ENCODE measurements at regions not wholly inside any gene's neighbourhood (a gene's known extent, or its start where the extent isn't known, plus 50 kb on each side); places are given as distances from the start of the nearest gene placed in this dataset.
"Not testable (repeated sequence)": the region's sequence is repeated elsewhere in the genome, so short reads cannot be mapped to it uniquely, and the experiment has no call there.

GRCh38 chr6:21914121-21914973 is 320.8 kb downstream of the SOX4 start:
- peak; percentile 26 to 49 for DNase-seq (ENCODE audit: low read depth in 2 of 2)

- DNase-seq (ENCODE audit: low read depth in 2 of 2), result no peak
Observed at GRCh38 chr6:21915707-21916260, 322.2 kb downstream of the SOX4 start.

- DNase-seq (ENCODE audit: low read depth in 2 of 2), result no peak
Observed at GRCh38 chr6:21918041-21918440, 324.5 kb downstream of the SOX4 start.

- no peak for DNase-seq (ENCODE audit: low read depth in 2 of 2)
Observed at GRCh38 chr6:21918666-21919065, 325.1 kb downstream of the SOX4 start.

- no peak for DNase-seq (ENCODE audit: low read depth in 2 of 2)
Observed at GRCh38 chr6:21922086-21922485, 328.5 kb downstream of the SOX4 start.

GRCh38 chr6:21924002-21924401 is 330.5 kb downstream of the SOX4 start:
- DNase-seq (ENCODE audit: low read depth in 2 of 2), result no peak

GRCh38 chr6:21928827-21929226 is 335.3 kb downstream of the SOX4 start:
- no peak for DNase-seq (ENCODE audit: low read depth in 2 of 2)

GRCh38 chr6:21931641-21932335 is 338.2 kb downstream of the SOX4 start:
- no peak for DNase-seq (ENCODE audit: low read depth in 2 of 2)

GRCh38 chr6:21933351-21933750 is 339.8 kb downstream of the SOX4 start:
- DNase-seq (ENCODE audit: low read depth in 2 of 2), result no peak

- no peak for DNase-seq (ENCODE audit: low read depth in 2 of 2)
Observed at GRCh38 chr6:21935142-21935541, 341.6 kb downstream of the SOX4 start.

- no peak for DNase-seq (ENCODE audit: low read depth in 2 of 2)
Observed at GRCh38 chr6:21935561-21936028, 342.0 kb downstream of the SOX4 start.

- DNase-seq (ENCODE audit: low read depth in 2 of 2), result no peak
Observed at GRCh38 chr6:21937466-21937865, 343.9 kb downstream of the SOX4 start.

- DNase-seq (ENCODE audit: low read depth in 2 of 2), result not testable (repeated sequence)
Observed at GRCh38 chr6:21939066-21939465, 345.5 kb downstream of the SOX4 start.

GRCh38 chr6:21941926-21942325 is 348.4 kb downstream of the SOX4 start:
- no peak for DNase-seq (ENCODE audit: low read depth in 2 of 2)

GRCh38 chr6:21942897-21943296 is 349.3 kb downstream of the SOX4 start:
- no peak for DNase-seq (ENCODE audit: low read depth in 2 of 2)

- no peak for DNase-seq (ENCODE audit: low read depth in 2 of 2)
Observed at GRCh38 chr6:21946298-21946783, 350.5 kb downstream of the PRL start.

- not testable (repeated sequence) for DNase-seq (ENCODE audit: low read depth in 2 of 2)
Observed at GRCh38 chr6:21947227-21947626, 349.6 kb downstream of the PRL start.

- DNase-seq (ENCODE audit: low read depth in 2 of 2), result no peak
Observed at GRCh38 chr6:21947731-21948386, 349.0 kb downstream of the PRL start.

GRCh38 chr6:21949211-21949801 is 347.5 kb downstream of the PRL start:
- no peak for DNase-seq (ENCODE audit: low read depth in 2 of 2)

- no peak for DNase-seq (ENCODE audit: low read depth in 2 of 2)
Observed at GRCh38 chr6:21952367-21952766, 344.5 kb downstream of the PRL start.

All from stimulated activated CD4-positive, alpha-beta T cell treated with anti-CD3 and anti-CD28 coated beads, Interleukin-15, amount 100 ng/mL, for 48 hours (primary cell).